Astrocyte of the spinal cord (primary cell): ENCODE measurements at regions not wholly inside any gene's neighbourhood (a gene's known extent, or its start where the extent isn't known, plus 50 kb on each side); places are given as distances from the start of the nearest gene placed in this dataset.
A peak's percentile ranks its signal among the peaks of the same experiment; 100 is the strongest.
"Not testable (repeated sequence)": the region's sequence is repeated elsewhere in the genome, so short reads cannot be mapped to it uniquely, and the experiment has no call there.

Experiments
- DNase-seq: peaks from one replicate; pipeline ENCODE4 v3.0.0; 2011; ENCODE audit warnings: low read depth, low spot score
- H3K4me3 ChIP-seq: 2 replicates; pipeline ENCODE4 v1.5.1; 2011; ENCODE audit warnings: low read depth, mild to moderate bottlenecking, low read length, moderate library complexity
- CTCF ChIP-seq: IDR thresholded peaks from 2 replicates; pipeline ENCODE4 v1.5.1; 2012; ENCODE audit warnings: low read depth, mild to moderate bottlenecking, low read length, inconsistent platforms
- in situ Hi-C: cut with HindIII; loops from 2 replicates; pipeline ENCODE4 v1.10.0; 2017; ENCODE audit warnings: low sequenced_read_pairs

GRCh38 chr3:113377158-113377557, 64.1 kb downstream of the CFAP44 start:
- H3K4me3 ChIP-seq = no peak overlapping the region
- TF ChIP-seq CTCF = no peak
- no peak for DNase-seq
- in situ Hi-C loops = no loop called here

- DNase-seq = no peak
- TF ChIP-seq CTCF = no peak
- H3K4me3 ChIP-seq = no peak overlapping the region
- in situ Hi-C loops = no loop called here
These were observed 67.2 kb downstream of the CFAP44 start for GRCh38 chr3:113374078-113374477.

- DNase-seq, in situ Hi-C loops, H3K4me3 ChIP-seq: not testable (repeated sequence)
These were observed 74.5 kb downstream of the CFAP44 start for GRCh38 chr3:113366800-113367199.

- in situ Hi-C loops, DNase-seq, H3K4me3 ChIP-seq: not testable (repeated sequence)
These were observed 86.0 kb downstream of the CFAP44 start for GRCh38 chr3:113355340-113355739.

GRCh38 chr3:113354307-113354706, 87.0 kb downstream of the CFAP44 start:
- H3K4me3 ChIP-seq = no peak overlapping the region
- DNase-seq = no peak
- no peak for TF ChIP-seq CTCF
- in situ Hi-C loops = no loop called here

- no peak for DNase-seq
- H3K4me3 ChIP-seq = no peak overlapping the region
- no peak for TF ChIP-seq CTCF
- in situ Hi-C loops = no loop called here
These were observed 87.6 kb downstream of the CFAP44 start for GRCh38 chr3:113353678-113354077.

- TF ChIP-seq CTCF = no peak
- in situ Hi-C loops = no loop called here
- no peak overlapping the region for H3K4me3 ChIP-seq
- DNase-seq = no peak
These were observed 100.5 kb downstream of the CFAP44 start for GRCh38 chr3:113340785-113341184.

GRCh38 chr3:113339616-113340244, 101.6 kb downstream of the CFAP44 start:
- in situ Hi-C loops = no loop called here
- DNase-seq = no peak

More at GRCh38 chr3:113339616-113340244, 101.6 kb downstream of the CFAP44 start:
- TF ChIP-seq CTCF = peak; percentile 30
- no peak overlapping the region for H3K4me3 ChIP-seq
